ENCODE measurements at regions not wholly inside any gene's neighbourhood (a gene's known extent, or its start where the extent isn't known, plus 50 kb on each side); places are given as distances from the start of the nearest gene placed in this dataset.
"Not testable (repeated sequence)": the region's sequence is repeated elsewhere in the genome, so short reads cannot be mapped to it uniquely, and the experiment has no call there.

DNA sequence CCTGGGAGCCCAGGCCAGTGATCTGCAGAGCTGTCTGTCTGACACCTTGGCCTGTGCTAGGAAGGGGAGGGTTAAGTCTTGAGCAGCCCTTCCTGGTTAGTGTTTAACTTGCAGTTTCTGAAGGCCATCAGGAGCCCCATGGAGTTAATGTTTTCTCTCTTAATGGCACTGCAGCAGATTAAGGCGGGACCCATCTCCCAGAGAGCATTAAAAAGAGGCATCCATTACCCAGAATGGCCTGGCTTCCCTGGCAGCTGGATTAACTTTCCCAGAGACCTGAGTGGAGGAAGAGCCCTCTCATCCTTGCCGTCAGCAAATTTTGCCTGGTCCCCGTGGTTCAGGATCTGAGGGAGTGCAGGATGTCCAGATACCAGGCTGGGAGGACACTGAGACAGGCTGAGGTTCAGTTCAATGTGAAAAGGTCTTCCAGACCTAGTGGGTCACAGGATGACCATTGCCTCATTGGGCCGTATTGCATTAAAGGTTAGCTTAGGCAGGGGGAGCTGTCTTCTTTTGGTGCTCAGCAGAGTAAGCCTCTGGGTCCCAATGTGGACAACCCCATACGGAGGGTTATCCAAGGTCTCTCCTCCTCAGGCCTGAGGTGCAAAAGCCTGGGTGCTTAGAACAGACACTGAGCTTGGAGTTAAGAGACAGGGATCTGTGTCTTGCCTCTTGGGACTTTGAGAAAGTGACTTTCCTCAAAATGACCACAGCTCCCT, 522.6 kb downstream of the PTPRU start:
- ATAC-seq (ENCODE audit: low FRiP score in 2 of 2) (no peak), DNase-seq (no peak)
- TF ChIP-seq CTCF (IDR thresholded peaks at IDR 0.05) (no peak), POLR2AphosphoS5 (IDR thresholded peaks at IDR 0.05) (no peak), POLR2A (IDR thresholded peaks at IDR 0.05) (no peak), EP300 (IDR thresholded peaks at IDR 0.05) (no peak)
- Histone ChIP-seq H3K27me3 (no peaks in the 10 kb centered on the region), H3K4me1 (no peaks in the 10 kb centered on the region), H3K27ac (no peak overlapping the region), H3K4me3 (no peak overlapping the region), H3K9me3 (no peaks in the 10 kb centered on the region), H3K36me3 (no peaks in the 10 kb centered on the region)
- WGBS, 2 donors, result 40 to 52% methylated on average over 1 to 5 of the region's 5 CpGs

GRCh38 chr1:29757866-29758780, 521.8 kb downstream of the PTPRU start:
- TF ChIP-seq EP300 (IDR thresholded peaks at IDR 0.05), result no peak
- no peak for TF ChIP-seq POLR2AphosphoS5 (IDR thresholded peaks at IDR 0.05)
- TF ChIP-seq CTCF (IDR thresholded peaks at IDR 0.05), result no peak
- no peaks in the 10 kb centered on the region for H3K36me3 ChIP-seq
- no peaks in the 10 kb centered on the region for H3K27me3 ChIP-seq
- H3K9me3 ChIP-seq, result no peaks in the 10 kb centered on the region
- DNase-seq (no peak), ATAC-seq (ENCODE audit: low FRiP score in 2 of 2) (no peak)
- 58 to 69% methylated on average over 6 to 7 of the region's 8 CpGs for WGBS, 2 donors
- H3K4me3 ChIP-seq, result no peak overlapping the region
- no peak overlapping the region for H3K27ac ChIP-seq
- H3K4me1 ChIP-seq, result no peaks in the 10 kb centered on the region

GRCh38 chr1:29756901-29757725, 520.8 kb downstream of the PTPRU start:
- ATAC-seq (ENCODE audit: low FRiP score in 2 of 2), result no peak
- TF ChIP-seq POLR2A (IDR thresholded peaks at IDR 0.05) (no peak), EP300 (IDR thresholded peaks at IDR 0.05) (no peak), CTCF (IDR thresholded peaks at IDR 0.05) (no peak), POLR2AphosphoS5 (IDR thresholded peaks at IDR 0.05) (no peak)
- no peak for DNase-seq
- WGBS, 2 donors, result 77 to 88% methylated on average over 8 to 11 of the region's 11 CpGs
- Histone ChIP-seq H3K9me3 (no peaks in the 10 kb centered on the region), H3K4me3 (no peak overlapping the region), H3K27ac (no peak overlapping the region), H3K4me1 (no peaks in the 10 kb centered on the region), H3K36me3 (no peaks in the 10 kb centered on the region), H3K27me3 (no peaks in the 10 kb centered on the region)

GRCh38 chr1:29756498-29756897, 520.2 kb downstream of the PTPRU start:
- no peak for ATAC-seq (ENCODE audit: low FRiP score in 2 of 2)
- TF ChIP-seq EP300 (IDR thresholded peaks at IDR 0.05) (no peak), POLR2AphosphoS5 (IDR thresholded peaks at IDR 0.05) (no peak), POLR2A (IDR thresholded peaks at IDR 0.05) (no peak)
- Histone ChIP-seq H3K4me3 (no peak overlapping the region), H3K9me3 (no peaks in the 10 kb centered on the region), H3K27me3 (no peaks in the 10 kb centered on the region), H3K4me1 (no peaks in the 10 kb centered on the region), H3K36me3 (no peaks in the 10 kb centered on the region), H3K27ac (no peak overlapping the region)
- 71 to 79% methylated on average over 5 of the region's 5 CpGs for WGBS, 2 donors
- DNase-seq, result no peak

DNA sequence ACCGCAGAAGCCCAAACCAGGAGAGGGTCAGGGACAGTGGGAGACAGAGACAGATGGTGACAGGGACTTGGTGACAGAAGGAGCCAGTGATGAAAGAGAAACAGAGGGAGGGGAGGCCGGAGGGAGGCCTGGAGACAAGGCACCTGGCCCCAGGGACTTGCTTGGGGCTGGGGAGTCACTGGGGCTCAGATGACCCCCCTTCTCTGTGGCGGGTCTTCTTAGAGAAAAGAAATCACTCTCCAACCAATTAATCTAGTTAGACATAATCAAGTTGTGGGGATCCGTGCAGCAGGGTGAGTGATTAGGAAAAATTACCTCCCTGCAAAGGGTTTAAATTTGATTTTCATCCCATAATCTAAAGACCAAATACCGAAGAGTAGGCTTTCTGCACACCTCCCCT, 519.8 kb downstream of the PTPRU start:
- no peaks in the 10 kb centered on the region for H3K4me1 ChIP-seq
- WGBS, 2 donors, result 45 to 56% methylated on average over 5 of the region's 5 CpGs
- no peaks in the 10 kb centered on the region for H3K9me3 ChIP-seq
- H3K4me3 ChIP-seq, result no peak overlapping the region
- TF ChIP-seq EP300 (IDR thresholded peaks at IDR 0.05) (no peak), CTCF (IDR thresholded peaks at IDR 0.05) (no peak), POLR2A (IDR thresholded peaks at IDR 0.05) (no peak), POLR2AphosphoS5 (IDR thresholded peaks at IDR 0.05) (no peak)
- ATAC-seq (ENCODE audit: low FRiP score in 2 of 2), result no peak
- no peak overlapping the region for H3K27ac ChIP-seq
- DNase-seq, result no peak
- H3K36me3 ChIP-seq, result no peaks in the 10 kb centered on the region
- H3K27me3 ChIP-seq, result no peaks in the 10 kb centered on the region

DNA sequence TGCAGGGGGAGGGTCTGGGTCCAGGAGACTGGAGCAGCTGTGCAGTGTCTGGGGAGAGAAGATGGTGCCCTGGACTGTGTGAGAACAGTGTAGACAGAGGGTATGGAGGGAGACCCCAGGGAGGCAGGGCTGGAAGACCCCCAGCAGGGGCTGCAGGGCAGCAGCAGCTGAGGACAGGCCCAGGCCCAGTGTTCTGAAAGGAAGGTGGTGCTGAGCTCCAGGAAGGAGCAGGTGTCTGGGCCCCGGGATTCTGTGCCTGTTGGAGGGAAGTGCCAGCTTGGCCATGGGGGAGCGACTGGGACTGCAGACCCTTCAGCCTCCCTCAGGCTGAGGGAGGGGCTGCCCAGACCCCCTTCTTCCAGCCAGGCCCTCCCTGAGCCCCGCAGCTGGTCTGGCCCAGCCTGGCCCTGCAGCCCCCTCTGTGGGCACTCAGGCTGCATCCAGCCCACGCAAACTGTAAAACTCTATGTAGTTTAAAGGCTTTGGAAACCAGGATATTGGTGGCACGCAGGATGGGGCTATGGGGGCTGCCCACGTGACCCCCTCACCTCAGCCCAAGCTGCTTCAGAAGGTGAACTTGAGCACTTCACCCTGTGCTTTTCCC, 519.2 kb downstream of the PTPRU start:
- WGBS, 2 donors, result 50 to 100% methylated on average over 1 to 2 of the region's 6 CpGs
- not testable (repeated sequence) for DNase-seq; H3K36me3 ChIP-seq; H3K9me3 ChIP-seq; H3K4me3 ChIP-seq; H3K27me3 ChIP-seq; H3K4me1 ChIP-seq; H3K27ac ChIP-seq; ATAC-seq (ENCODE audit: low FRiP score in 2 of 2)

Measured in upper lobe of left lung (tissue), 6 donors.